ENCODE measurements at regions not wholly inside any gene's neighbourhood (a gene's known extent, or its start where the extent isn't known, plus 50 kb on each side); places are given as distances from the start of the nearest gene placed in this dataset.

DNA sequence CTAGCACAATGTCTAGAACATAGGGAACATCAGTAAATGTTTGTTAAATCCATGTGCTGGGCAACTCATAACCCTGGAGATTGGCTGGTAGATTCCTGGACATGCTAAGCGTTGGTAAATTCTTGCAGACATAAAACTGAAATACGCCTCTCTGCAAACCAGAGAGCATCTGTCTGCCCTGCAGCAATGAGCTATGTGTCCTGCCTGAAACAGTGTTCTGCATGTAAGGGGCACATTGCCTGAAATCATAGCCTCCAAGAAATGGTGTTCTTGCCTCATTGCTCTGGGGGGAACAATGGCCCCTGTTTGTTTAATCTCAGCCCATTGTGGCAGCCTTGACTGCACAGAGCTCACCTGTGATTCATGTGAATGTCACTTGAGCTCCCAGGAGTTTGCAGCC lies 113.5 kb upstream of the CCL2 start:
- in situ Hi-C loops (cut with HindIII; ENCODE audit: low sequenced_read_pairs) = no loop called here

DNA sequence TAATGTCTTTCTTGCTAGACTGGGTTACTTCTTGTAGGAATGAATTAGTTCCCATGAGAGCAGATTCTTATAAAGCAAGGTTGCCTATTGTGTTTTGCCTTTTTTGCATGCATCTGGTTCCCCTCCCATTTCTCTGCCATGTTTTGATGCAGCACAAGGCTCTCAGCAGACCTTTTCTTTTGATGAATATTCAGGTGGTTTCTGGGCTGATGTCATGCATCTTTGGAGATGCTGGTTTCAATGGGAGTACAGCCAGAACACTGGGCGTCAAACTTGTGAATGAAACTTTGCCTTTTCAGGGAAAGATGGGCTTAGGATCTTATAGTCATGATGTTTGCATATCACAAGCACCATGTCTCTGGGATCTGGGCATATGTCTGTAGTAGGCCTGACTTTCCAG lies 111.7 kb upstream of the CCL2 start:
- in situ Hi-C loops (cut with HindIII; ENCODE audit: low sequenced_read_pairs) = no loop called here

DNA sequence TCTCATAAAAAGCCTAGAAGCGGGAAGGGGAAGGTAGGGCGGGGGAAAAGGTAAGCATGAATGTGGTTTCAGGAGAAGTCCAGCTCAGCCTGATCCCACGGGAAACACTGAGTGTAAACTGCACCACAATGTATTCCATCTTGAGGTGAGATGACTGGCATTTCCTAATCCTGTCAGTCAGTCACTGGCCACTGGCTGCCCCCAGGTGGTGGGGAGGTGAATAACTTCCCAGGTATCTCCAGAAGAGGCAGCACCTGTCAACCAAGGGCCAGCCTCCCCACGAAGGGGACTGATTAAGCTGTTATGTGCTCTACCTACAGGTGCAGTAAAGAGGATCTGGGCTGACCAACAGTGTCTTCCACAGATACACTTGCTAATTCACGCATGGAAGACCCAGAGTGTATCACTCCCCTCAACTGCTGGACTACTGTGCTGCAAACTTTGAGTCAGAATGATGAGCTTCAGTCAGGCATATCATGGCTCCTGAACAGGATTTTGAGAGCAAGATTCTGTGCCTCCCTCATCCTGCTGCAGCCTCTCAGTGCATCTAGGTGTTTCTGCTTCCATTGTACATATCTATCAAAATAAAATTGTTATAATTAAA lies 108.5 kb upstream of the CCL2 start:
- in situ Hi-C loops (cut with HindIII; ENCODE audit: low sequenced_read_pairs) = no loop called here

- in situ Hi-C loops (cut with HindIII; ENCODE audit: low sequenced_read_pairs) = no loop called here
These were observed 104.0 kb upstream of the CCL2 start for GRCh38 chr17:34151102-34151501.

DNA sequence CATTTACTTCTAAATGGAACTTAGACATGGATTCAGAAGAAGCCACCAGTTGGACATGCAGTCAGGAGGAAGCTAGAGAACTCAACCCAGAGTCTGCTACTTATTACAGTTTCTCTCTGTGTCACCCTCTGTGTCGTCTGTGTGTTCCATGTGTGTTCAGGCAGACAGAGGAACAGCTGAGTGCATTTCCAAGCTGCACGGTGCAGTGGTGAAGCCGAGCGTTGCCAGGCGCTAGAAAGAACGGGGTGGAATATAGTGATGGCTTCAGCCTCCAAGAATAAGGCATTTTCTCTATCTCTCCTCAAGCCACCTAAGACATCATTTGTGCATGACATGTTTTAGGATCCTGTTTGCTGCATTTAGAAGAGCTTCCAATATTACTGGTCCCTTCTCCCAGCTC lies 101.1 kb upstream of the CCL2 start:
- in situ Hi-C loops (cut with HindIII; ENCODE audit: low sequenced_read_pairs) = no loop called here

GRCh38 chr17:34154961-34155730 lies 99.9 kb upstream of the CCL2 start:
- in situ Hi-C loops (cut with HindIII; ENCODE audit: low sequenced_read_pairs) = no loop called here

DNA sequence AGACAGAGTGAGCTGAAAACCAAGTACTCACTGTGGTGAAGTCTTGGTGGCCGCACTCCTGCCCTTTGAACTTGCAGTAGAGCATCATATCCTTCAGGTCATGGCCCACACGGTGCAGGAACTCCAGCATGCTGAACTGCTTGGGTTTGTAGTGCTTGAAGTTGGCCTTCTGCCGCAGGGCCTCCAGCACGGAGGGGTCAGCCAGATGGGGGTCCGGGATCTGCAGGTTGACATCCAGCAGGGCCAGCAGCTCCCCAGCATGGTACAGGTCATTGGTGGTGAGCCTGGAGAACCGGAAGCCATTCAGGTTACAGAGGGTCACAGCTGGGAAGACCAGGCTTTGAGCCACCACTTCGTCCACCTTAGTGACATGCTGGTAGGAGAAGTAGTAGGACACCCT lies 99.1 kb upstream of the CCL2 start:
- in situ Hi-C loops (cut with HindIII; ENCODE audit: low sequenced_read_pairs) = no loop called here

GRCh38 chr17:34156401-34156740 lies 98.7 kb upstream of the CCL2 start:
- in situ Hi-C loops (cut with HindIII; ENCODE audit: low sequenced_read_pairs) = no loop called here

GRCh38 chr17:34156741-34157589 lies 98.1 kb upstream of the CCL2 start:
- in situ Hi-C loops (cut with HindIII; ENCODE audit: low sequenced_read_pairs) = no loop called here

GRCh38 chr17:34161690-34162089 lies 93.4 kb upstream of the CCL2 start:
- in situ Hi-C loops (cut with HindIII; ENCODE audit: low sequenced_read_pairs) = no loop called here

- in situ Hi-C loops (cut with HindIII; ENCODE audit: low sequenced_read_pairs) = no loop called here
These were observed 92.0 kb upstream of the CCL2 start for GRCh38 chr17:34163123-34163522.

DNA sequence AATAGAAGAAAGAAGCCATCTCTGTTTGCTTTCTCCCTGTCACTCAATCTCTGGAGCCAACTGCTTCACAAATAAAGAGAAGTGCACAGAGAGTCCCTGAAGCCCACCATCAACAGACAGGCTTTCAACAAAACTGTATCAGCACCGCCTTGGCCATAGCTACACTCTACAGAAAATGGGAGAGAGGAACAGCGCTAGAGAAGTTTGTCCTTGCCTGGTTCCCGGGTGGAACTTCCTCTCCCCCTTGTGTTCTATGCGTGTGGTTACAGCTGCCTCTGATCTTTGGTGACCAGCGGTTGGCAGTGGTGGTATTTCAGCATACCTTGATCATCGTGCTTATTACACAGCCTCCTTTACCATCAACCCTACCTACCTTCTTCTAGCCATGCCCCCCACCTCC lies 91.4 kb upstream of the CCL2 start:
- in situ Hi-C loops (cut with HindIII; ENCODE audit: low sequenced_read_pairs) = no loop called here

DNA sequence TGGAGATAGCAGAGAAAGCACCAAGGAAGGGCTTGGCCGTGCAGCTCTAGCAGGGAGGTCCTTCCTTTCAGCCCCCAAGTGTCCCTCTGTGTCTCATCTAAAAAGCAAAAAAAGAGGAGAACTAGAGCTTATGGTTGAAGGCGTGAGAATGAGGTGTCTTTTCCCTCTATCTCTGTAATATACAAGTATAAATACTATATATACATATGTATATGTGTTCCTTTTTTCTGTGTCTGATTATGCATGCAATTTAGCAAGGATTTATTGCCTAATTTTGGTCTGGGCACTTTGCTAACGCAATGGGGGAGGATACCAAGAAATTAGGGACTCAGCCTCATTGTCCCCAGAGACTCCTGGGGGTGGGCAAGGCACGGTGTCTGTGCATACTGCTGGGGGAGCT lies 90.2 kb upstream of the CCL2 start:
- in situ Hi-C loops (cut with HindIII; ENCODE audit: low sequenced_read_pairs) = no loop called here

DNA sequence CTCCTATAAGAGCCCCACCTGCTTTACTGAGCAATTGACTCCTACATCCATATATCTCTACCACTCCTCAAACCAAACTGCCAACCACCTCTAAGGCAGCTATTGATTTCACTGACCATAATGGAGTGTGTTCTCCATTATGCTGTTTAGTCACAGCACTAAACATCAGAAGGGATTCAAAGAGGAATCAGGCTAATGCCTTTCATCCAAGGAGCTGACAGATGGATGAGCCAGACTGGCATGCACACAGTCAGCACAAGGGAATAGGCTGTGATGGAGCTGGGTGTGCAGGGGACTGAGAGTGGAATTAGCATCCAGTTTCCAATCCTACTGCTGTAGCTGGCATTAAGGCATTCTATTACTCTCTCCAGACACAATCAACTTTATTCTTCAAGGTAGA lies 88.7 kb upstream of the CCL2 start:
- in situ Hi-C loops (cut with HindIII; ENCODE audit: low sequenced_read_pairs) = no loop called here

- in situ Hi-C loops (cut with HindIII; ENCODE audit: low sequenced_read_pairs) = no loop called here
These were observed 87.7 kb upstream of the CCL2 start for GRCh38 chr17:34167354-34167753.

GRCh38 chr17:34168989-34169388 lies 86.1 kb upstream of the CCL2 start:
- in situ Hi-C loops (cut with HindIII; ENCODE audit: low sequenced_read_pairs) = no loop called here

- in situ Hi-C loops (cut with HindIII; ENCODE audit: low sequenced_read_pairs) = no loop called here
These were observed 85.6 kb upstream of the CCL2 start for GRCh38 chr17:34169496-34169895.

GRCh38 chr17:34171245-34171818 lies 83.8 kb upstream of the CCL2 start:
- in situ Hi-C loops (cut with HindIII; ENCODE audit: low sequenced_read_pairs) = no loop called here

DNA sequence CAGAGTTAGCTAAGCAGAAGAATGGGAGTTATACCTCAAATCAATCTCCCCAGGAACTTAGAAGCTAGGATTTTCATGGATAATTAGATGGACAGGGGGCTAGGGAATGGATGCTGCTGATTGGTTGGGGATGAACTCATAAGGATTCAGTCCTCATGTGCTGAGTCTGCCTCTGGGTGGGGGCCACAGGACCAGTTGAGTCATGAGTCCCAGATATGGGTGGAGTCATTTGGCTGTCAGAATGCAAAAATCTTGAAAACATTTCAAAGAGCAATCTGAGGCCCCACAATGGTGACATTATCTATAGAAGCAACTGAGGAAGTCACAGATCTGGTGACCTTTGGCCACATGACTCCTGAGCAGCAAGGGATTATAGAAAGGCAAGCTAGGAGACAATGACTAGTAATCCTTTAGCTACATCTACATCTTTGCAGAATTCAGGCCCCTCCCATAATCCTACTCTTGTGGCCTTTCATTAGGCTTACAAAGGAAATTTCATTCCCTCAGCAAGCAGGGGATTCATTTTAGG lies 82.6 kb upstream of the CCL2 start:
- in situ Hi-C loops (cut with HindIII; ENCODE audit: low sequenced_read_pairs) = no loop called here

DNA sequence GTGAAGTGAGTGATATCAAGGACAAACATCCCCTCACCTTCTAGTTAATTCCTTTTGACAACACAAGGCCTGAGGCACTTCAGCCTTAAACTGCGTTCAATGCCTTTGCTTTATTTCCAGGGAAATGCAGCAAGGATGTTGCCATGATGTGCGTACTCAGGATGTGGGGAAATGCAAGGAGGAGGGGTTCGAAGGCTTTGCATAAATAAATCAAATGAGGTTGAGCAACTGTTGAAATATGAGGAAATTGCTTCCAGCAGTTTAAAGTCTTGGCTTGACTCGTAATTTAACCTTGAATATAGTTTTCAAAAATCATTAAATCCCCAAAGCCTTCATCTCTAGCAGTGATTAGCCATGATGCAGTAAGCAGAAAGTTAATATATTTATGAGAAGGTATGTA lies 81.8 kb upstream of the CCL2 start:
- in situ Hi-C loops (cut with HindIII; ENCODE audit: low sequenced_read_pairs) = no loop called here

- in situ Hi-C loops (cut with HindIII; ENCODE audit: low sequenced_read_pairs) = no loop called here
These were observed 80.6 kb upstream of the CCL2 start for GRCh38 chr17:34174496-34174895.

Data from DLD1 (cell line).